GM18520 (cell line): ENCODE measurements at regions not wholly inside any gene's neighbourhood (a gene's known extent, or its start where the extent isn't known, plus 50 kb on each side); places are given as distances from the start of the nearest gene placed in this dataset.

ENCODE experiments used
- ATAC-seq: cut with Tn5 transposase; IDR thresholded peaks from one replicate; pipeline ENCODE4 v1.9.1; 2021; ENCODE audit not compliant: unreplicated experiment

DNA sequence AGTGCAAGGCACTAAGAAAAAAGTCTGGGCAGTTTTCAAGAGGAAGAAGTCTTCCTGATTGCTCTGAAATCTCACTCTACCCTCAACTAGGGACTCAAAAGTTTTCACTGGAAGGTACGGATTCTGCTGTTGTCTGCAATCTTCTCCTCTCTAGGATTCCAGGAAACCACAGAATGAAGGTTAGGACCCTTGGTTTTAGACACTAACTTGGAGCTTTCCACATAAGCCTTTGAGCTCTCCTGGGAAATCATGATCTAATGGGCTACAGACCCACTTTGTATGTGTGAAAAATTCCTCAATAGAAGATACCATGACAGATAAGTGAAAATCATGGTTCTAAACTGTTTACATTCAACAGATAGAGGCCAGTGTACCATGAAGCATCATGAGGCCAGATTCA is 265.1 kb downstream of the PSAT1 start:
- no peak for ATAC-seq

DNA sequence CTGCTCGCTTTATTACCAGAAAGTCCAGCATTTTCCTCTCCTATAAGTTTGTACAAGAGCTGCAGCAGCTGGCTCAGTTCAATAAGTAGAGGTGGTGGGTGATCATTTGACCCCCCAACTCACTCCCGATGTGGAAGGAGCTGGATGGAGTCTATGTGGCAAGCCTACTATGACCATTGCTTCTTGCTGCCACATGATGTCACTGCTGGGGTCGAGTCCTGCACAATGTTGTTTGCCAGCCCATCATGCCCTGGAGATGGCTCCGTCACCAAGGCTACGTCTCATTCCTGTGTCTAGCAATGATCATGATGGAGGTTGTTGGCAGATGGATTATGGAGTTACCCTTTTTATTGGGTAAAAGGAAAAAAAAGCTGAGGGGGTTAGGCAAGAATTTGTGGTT is 266.3 kb downstream of the PSAT1 start:
- no peak for ATAC-seq

DNA sequence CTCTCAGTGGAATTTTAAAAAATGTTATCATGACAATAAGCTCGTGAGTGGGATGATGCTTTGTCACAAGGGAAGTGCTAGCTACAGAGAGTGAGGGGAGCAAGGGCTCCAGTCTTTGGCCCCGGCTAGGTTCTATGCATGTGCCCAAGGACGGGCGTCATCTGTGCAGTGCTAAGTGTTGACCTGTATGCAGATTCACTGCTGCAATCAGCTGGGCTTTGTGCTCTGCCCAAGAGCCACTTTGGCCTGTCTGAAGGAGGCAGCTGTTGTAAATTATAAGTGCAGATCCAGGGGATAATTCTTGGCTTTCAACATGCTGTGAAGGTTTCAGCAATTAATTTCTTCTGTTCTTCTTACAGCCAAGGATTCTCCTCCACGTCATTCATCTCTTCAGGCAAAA is 268.6 kb downstream of the PSAT1 start:
- no peak for ATAC-seq

DNA sequence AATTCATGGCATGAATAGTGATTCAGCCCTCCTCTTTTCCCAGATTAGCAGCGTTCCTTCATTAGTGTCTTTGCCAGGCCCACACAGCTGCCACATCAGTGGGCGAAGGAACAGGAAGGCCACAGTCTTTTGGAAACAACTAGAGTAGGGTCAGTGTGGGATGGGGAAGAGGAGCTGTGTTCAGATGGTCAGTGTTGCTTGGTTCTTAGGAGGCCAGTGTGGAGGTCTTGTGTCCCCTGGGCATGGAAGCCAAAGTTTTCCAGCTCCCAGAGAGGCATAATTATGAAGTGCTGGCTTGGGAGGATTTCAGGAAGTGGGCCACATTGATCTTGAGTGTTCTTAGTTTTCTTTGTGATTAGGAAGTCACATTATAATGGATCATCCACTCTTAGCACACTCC is 269.6 kb downstream of the PSAT1 start:
- ATAC-seq = no peak

DNA sequence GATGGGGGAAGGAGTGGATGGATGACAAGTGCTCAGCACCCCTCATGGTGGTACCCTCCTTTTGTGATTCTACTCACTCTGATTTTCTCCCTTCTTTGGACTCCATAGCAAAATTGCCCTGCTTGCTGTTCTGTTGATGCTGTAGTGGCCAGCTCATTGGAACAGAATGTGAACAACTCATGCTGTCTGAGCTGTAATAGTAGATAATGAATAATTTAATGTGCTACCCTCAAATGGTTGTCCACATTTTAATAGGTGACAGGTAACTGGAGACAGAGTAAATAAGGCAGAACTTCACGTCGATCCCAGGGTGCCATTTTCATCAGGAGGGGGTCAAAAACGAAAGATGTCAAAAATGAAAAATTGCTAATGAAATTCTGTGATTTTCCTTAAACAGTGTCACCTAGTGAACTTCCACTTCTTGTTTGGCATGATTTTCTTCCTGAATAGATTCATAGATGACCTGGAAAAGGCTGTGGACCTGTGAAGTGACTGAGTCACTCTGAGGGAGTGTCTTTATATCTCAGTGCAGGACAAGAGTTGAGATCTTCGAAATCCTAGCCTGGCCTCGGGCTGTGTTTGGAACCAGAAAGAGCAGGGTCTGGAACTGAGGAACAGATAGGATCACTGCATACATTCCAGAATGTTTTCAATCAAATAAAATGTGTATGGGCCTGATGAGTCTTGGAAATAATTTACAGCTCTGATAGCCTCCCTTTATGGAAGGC is 270.2 kb downstream of the PSAT1 start:
- no peak for ATAC-seq

DNA sequence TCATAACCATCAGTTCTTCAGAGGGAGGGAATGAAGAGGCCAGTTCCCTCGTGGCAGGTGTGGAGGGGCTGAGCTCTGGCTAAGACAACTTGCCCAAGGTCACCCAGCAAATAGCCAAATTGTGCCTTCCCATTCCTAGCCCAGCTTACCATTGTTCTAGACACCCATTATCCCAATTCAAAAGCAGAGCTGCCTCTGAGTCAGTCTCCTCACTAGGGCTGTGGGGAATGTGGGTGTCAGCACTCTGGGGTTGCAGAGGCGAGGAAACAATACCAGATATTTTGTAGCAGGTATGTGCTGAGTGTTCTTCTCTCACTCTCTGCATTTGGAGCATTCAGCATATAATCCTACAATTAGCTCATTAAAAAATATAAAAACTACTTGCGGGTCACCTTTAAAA is 270.8 kb downstream of the PSAT1 start:
- ATAC-seq = no peak

DNA sequence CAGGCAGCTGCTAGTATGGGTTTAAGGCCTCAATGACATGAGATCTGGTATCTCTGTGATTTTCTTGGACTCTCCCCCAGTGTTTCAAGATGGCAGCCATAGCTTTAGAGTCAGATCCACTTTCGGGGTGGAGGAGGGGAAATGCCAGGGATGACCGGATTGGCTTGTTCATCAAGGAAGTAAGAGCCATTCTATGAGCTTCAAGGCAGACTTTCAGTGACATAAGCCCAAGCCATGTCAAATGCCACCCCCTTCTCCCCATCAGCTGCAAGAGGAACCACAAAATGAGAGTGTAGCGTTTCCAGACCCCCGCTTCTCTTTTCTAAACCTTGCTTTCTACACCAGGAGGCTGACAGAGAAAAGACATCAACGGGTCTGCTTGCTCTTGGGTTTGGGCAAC is 271.8 kb downstream of the PSAT1 start:
- no peak for ATAC-seq

DNA sequence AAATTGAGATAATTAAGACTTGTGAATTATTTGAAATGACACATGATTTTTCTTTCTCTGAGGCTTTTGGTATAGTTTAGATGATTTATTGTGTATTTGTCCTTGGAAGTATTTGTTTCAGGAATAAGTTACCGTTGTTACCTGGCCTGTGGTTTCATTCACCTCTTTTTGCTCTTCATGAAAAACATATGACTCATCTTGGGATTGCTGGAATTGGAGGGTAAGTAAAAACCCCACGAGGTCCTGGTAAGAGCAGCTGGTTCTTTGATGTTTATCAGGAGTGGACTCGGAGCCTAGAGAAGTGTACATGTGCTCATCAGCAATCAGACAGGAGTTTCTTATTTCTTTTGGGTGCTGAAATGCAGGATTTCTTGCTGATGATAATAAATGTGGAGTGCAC is 275.3 kb downstream of the PSAT1 start:
- no peak for ATAC-seq

DNA sequence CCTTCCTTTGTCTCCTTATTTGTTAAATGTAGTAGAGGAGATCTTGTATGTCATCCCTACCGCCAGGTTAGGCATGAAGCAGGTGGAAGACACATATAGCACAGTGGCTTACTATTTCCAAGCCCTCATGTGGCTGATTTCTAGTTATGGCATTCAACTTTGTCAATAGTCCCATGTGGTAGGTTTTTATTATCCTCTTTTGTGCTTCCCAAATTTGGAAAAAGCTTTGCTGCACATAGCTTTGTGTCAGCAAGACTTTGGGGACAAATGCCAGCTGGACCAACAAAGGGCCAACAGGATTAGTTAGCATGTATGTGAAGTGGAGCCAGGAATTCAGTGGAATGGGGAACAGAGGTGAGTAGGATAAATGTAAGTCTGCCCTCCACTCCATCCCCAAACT is 276.3 kb downstream of the PSAT1 start:
- no peak for ATAC-seq

DNA sequence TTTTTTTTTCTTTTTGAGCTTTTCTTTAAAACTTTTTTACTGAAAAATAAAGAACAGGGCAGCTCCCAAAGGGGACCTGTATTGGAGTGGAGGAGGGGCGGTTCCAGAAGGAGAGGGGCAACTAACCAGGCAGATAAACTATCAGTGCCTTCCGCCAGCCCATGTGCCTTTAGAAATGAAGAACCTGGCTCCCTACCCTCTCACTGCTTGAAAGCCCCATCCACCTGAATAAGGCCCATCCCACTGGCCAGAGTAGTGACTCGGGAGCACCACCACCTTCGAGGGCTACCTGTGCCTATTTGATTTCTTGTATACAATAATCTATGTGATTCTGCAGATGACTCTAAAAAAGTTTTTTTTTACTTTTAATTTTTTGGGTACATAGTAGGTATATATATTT is 276.7 kb downstream of the PSAT1 start:
- no peak for ATAC-seq

DNA sequence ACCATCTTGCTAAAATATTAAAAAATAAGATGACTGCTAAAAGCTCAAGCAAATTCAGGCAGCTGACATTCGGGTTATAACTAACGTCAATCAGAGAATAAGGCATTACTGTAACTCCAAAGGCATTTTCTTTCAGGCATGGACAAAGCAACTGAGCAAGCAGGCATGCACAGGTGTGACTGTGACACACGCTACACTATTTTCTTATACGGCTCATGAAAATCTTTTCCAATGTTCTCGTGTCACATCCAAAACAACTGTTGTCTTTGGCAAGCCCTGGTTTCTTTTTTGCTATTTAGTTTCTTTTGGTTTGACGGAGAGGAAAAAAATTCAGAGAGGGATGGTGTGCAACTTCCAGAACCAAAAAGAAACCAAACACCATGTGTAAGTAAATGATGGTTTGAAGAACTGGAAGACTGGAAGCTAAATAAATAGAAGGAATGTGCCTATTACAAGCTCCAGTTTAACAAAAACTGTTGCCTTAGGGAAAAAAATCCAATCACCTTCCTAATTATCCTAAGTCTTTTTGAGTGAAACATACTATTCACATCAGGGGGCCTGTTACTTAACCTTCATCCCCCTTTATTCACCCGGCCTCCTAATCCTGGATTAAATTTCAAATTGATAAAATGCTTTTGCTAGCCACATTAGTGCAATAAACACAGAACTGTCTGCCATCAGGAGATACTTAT is 277.6 kb downstream of the PSAT1 start:
- no peak for ATAC-seq

DNA sequence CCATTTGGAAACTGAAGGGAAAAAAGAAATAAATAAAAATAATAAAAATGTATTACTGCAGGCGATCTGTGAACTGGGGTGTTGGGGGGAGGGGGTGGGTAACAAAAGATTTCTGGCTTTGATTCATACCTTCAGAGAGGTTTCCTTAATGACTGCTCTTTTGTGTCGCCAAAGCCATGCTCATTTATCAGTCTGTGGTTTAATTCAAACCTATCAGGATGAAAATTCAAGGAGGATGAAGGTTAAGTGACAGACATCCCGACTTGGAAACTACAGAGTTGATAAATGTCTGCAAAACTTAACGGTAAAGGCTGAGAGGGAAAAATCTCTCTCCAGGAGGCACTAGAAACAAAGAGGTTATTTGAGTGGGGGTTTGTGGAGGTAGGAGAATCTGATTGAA is 278.2 kb downstream of the PSAT1 start:
- no peak for ATAC-seq

DNA sequence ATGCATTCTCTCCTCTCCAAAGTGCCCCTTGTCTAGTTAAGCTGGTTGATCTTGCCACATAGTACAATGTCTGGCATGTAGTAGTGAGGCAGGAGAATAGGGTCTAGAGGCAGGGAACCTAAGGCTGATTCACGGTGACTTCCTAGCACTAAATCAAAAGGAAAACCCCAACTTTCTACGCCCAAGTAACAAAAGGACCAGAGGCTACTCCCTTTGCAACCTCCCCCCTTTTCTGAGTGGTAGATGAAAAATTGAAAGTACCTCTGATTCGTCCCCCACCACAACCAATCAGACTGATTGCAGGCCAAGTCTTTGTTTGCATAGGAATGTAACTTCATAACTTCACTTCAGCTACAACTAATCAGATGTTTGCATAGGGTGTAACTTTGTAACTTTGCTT is 278.8 kb downstream of the PSAT1 start:
- no peak for ATAC-seq

DNA sequence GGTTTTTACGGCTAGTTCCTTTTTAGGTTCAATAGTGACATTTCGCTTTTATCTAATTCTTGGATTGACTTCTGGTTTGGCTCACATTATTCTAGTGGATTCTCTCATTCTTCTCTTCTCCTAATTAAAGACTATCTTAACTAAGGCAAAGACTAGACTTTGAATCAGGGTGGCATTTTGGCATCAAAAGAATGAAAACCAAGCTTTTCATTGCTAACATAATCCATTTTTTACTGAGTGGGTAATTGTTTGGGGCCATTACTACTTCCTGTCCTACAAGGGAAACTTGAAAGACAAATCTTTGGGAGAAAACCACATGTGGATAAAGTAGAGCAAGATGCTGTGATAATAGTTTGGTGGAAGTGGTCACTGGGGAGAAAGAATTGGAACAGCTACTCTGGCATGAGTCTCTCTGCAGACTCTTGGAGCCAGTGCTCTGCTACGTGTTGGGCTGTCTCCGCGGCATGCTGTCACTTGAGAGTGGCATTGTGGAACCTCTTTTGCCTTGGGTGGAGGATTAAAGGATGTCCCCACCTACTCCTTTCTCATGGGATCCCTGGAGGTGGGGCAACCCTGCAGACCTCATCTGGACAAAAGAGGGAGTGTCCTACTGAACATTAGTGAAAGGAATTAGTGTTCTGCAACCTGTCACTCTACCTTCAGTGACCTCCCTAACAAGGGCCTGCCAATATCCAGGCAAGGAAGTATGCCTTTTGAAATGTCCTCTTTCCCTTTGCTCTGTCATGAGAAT is 280.4 kb downstream of the PSAT1 start:
- ATAC-seq = no peak

DNA sequence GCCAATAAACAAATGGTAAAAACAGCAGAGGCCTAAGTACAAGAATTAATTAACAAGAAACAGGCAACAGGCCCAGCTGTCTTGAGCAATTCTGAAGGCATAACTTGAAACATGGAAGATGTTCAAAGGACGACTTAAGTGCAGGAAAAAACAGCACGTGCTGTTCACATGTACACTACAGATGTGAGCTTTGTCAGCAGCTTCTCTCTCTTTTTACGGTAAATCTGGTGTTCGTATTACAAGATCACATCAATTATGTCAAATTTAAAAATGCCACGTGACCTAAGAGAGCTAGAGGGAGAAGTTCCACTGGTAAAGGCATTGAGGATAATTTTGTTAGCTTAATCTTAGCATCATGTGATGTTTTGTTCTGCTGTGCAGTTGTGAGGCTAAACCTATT is 281.1 kb downstream of the PSAT1 start:
- ATAC-seq = no peak

DNA sequence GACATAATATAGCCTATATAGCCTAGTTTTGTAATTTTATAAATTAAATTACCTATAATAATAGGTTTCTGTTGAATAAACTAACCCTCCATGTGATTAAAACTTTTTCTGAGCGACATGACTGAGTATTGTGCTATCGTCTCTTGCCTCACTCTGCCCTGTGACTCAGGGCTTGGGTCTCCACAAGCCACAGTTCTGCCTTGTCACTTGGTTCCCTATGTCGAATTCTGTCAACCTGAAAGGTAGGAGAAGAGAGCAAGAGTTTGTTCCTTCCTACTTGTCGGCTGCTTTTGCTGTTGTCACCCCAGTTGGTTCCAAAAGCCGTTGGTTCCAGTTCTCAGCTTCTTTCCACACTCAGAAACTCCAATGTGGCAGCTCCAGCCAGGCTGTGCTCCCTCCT is 285.9 kb downstream of the PSAT1 start:
- no peak for ATAC-seq

DNA sequence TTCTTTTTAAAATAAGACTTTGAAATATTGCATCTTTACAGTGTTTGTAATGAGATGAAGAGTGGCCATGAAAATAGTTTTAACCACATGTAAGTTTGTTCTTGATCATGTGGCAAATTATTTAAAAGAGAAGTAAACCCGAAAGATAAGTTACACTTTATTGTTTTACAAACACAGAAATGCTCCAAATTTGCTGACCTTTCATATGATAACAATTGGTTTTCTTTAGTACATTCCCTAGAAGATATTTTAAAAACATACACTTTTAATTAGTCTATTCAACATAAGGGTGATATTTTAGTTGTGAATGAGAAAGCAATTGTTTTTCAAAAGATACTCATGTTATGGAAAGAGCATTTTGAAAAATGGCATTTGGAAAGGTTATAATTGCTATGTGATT is 287.7 kb downstream of the PSAT1 start:
- ATAC-seq = no peak

DNA sequence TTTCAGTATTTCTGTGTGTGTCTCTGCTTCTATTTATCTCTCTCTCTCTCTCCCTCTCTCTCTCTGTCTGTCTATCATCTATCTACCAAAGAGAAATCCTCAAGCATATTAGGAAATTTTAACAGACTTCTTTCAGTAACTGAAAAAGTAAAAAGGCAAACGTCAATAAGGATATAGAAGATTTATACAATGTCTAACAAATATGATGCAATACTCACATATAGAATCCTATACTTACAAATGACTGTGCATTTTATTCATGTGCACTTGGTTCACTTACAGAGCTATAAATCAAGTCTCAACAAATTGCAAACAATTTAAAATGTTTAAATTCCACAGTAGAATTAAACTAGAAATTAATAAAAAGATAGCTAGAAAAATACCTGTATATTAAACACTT is 289.0 kb downstream of the PSAT1 start:
- no peak for ATAC-seq

DNA sequence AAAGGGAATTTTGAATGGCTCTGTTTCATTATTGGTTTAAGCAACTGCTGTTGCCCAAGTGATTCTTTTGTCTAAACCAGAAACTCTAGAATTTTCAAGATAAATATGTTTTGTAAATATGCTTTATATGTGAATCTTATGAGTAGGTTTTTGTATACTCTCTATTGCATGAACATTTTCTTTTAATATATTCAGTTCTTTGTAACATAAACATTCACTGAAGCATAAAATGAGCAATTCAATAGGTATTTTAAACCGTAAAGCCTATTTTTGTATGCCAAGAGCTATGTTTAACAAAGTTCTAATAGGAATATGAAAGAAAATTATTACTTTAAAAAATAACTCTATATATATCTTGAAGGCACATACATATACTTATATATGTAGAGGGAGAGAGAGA is 293.1 kb downstream of the PSAT1 start:
- no peak for ATAC-seq

DNA sequence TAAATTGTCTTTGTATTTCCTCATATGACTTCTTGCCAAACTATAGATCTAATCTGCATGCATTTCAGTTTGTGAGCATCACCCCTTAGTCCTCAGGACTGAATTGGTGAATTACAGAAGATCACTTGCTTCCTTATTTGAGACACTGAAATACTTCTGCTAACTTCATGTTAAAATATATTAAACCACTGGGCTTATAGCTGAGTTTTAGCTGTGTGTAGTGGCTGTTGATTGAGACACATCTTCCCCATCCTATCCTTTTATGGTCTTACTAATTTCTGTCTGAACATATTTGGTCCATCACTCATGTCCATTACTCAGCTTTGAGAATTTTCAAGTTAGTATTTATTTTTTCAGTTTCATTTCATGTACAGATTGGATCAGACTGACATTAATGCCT is 295.9 kb downstream of the PSAT1 start:
- no peak for ATAC-seq

DNA sequence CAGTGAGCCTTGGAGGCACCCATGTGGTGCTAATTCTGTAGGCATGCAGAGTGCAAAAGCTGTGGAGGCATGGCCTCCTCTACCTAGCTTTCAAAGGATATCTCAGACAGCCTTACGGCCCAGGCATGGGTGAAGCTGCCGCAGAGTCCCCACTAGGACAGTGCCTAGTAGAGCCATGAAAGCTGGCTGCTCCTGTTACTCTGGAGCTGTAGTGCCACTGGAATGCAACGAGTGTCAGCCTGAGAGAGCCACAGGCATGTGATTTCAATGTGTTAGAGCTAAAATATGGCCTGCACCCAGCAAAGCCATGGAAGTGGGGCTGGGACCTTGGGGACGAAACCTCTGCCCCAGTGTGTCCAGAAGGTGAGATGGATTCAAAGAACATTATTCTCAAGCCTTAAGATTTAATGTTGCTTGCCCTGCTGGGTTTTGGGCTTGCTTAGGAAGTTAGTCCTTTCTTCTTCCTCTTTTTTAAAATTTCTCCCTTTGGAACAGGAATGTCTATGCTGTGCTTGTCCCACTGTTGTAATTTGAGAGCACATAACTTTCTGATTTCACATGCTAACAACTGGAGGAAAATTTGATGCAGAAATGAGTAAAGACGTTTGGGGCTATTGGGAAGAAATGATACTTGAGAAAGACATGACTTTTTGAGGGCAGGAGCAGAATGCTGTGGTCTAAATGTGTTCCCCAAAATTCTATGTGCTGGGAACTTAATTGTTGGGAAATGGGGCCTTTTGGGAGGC is 298.4 kb downstream of the PSAT1 start:
- no peak for ATAC-seq

DNA sequence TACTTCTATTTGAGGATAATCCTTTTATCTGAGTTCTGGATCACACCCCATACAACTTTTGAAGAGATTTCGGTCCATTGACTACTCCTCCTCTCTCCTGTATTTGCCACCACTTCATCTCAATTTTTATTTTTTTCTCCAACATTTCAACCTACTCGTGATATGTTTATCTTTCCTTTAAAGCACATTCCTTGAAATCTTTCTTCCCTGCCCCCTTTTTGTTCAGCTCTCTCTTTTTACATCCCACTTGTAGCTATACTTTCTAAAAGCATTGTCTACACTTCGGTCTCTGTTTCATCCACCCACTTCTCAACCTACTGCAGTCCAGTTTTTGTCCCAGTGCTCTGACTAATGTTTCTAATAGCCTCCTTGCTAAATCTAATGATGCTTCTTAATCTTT is 299.4 kb downstream of the PSAT1 start:
- ATAC-seq = no peak
